Natural killer cell (primary cell): ENCODE measurements at regions not wholly inside any gene's neighbourhood (a gene's known extent, or its start where the extent isn't known, plus 50 kb on each side); places are given as distances from the start of the nearest gene placed in this dataset.

Experiments used
- ATAC-seq, 3 donors: fragments of 150-1000 bp in 2 of 3; fragments of 200-7000 bp in 1 of 3; cut with Tn5 transposase; 1 replicate in 1 of 3; 2 replicates in 2 of 3; pipeline ENCODE4 v1.10.0; 2021; ENCODE audit warnings: mild to moderate bottlenecking in 2 of 3, moderate library complexity in 2 of 3
- DNase-seq, 2 donors: peaks; one replicate each; pipeline versions ENCODE4 v3.0.0 to v3.0.0-alpha.2; 2013 to 2021; ENCODE audit warnings: mixed read lengths in 1 of 2
- H3K27ac ChIP-seq: one replicate; pipeline ENCODE4 v1.5.1; 2013; ENCODE audit warnings: mild to moderate bottlenecking, low read length
- H3K27me3 ChIP-seq: one replicate; pipeline ENCODE4 v1.6.1; 2013; ENCODE audit warnings: low read length; ENCODE audit not compliant: control insufficient read depth, insufficient read depth
- H3K36me3 ChIP-seq: one replicate; pipeline ENCODE4 v1.6.1; 2013; ENCODE audit warnings: low read length; ENCODE audit not compliant: control insufficient read depth, insufficient read depth
- H3K4me1 ChIP-seq: one replicate; pipeline ENCODE4 v1.6.1; 2013; ENCODE audit warnings: low read length; ENCODE audit not compliant: control insufficient read depth, insufficient read depth
- H3K4me3 ChIP-seq: one replicate; pipeline ENCODE4 v1.5.1; 2013; ENCODE audit warnings: low read length
- H3K9me3 ChIP-seq: one replicate; pipeline ENCODE4 v1.6.1; 2013; ENCODE audit warnings: low read length; ENCODE audit not compliant: control insufficient read depth, insufficient read depth
- H3K27ac Mint-ChIP-seq, 2 donors: one replicate each; pipeline ENCODE4 v1.8.0; 2022; ENCODE audit warnings: mild to moderate bottlenecking in 2 of 2, mixed read lengths in 2 of 2, moderate library complexity in 1 of 2
- H3K27me3 Mint-ChIP-seq, 2 donors: one replicate each; pipeline ENCODE4 v1.8.0; 2022; ENCODE audit warnings: low read depth in 2 of 2, mixed read lengths in 2 of 2
- H3K36me3 Mint-ChIP-seq: one replicate; pipeline ENCODE4 v1.8.0; 2022; ENCODE audit warnings: mixed read lengths
- H3K4me1 Mint-ChIP-seq, 2 donors: one replicate each; pipeline ENCODE4 v1.8.0; 2022; ENCODE audit warnings: mixed read lengths in 2 of 2
- H3K4me3 Mint-ChIP-seq: one replicate; pipeline ENCODE4 v1.8.0; 2022; ENCODE audit warnings: mild to moderate bottlenecking, moderate library complexity, mixed read lengths
- H3K9me3 Mint-ChIP-seq, 2 donors: one replicate each; pipeline ENCODE4 v1.8.0; 2022; ENCODE audit warnings: mixed read lengths in 2 of 2
- CTCF ChIP-seq: fragments of 200-600 bp; IDR thresholded peaks from one replicate; pipeline ENCODE4 v1.8.0; 2022; ENCODE audit warnings: antibody characterized with exemption
- WGBS: methylation state at CpG from one replicate; pipeline ENCODE4 v1.1.7; 2013; ENCODE audit warnings: missing lambda C conversion rate; ENCODE audit not compliant: insufficient coverage; 5-methylcytosine and 5-hydroxymethylcytosine counted together
- intact Hi-C: fragments of 100-400 bp; cut with micrococcal nuclease; formaldehyde crosslinking; loops from one replicate; pipeline ENCODE4 v1.14.2; 2022

- H3K36me3 ChIP-seq = no peaks in the 10 kb centered on the region
- H3K4me3 ChIP-seq = no peak overlapping the region
- Mint-ChIP-seq H3K36me3 (no peaks in the 10 kb centered on the region), H3K4me1 (no peaks in the 10 kb centered on the region), H3K4me3 (no peak overlapping the region), H3K9me3 (peaks cover 9 to 11% of the 10 kb centered on the region in 2 donors), H3K27ac (no peak overlapping the region), H3K27me3 (no peaks in the 10 kb centered on the region)
- intact Hi-C loops = no loop called here
- TF ChIP-seq CTCF = no peak
- no peak for DNase-seq
- H3K27ac ChIP-seq = no peak overlapping the region
- no peaks in the 10 kb centered on the region for H3K4me1 ChIP-seq
- H3K9me3 ChIP-seq = peaks cover 5% of the 10 kb centered on the region
- H3K27me3 ChIP-seq = no peaks in the 10 kb centered on the region
- no peak for ATAC-seq
- 83% methylated on average over 4 of the region's 4 CpGs for WGBS
Measured at GRCh38 chr3:96294143-96294542, 520.3 kb upstream of the EPHA6 start.

GRCh38 chr3:96300743-96301142 lies 513.7 kb upstream of the EPHA6 start:
- Histone ChIP-seq H3K9me3 (peaks cover 12% of the 10 kb centered on the region), H3K36me3 (no peaks in the 10 kb centered on the region), H3K27me3 (no peaks in the 10 kb centered on the region), H3K27ac (no peak overlapping the region), H3K4me3 (no peak overlapping the region), H3K4me1 (no peaks in the 10 kb centered on the region)
- 90% methylated on average over 4 of the region's 4 CpGs for WGBS
- H3K27me3 Mint-ChIP-seq = no peaks in the 10 kb centered on the region
- H3K4me3 Mint-ChIP-seq = no peak overlapping the region
- no peak overlapping the region for H3K27ac Mint-ChIP-seq
- no peak for DNase-seq
- ATAC-seq = no peak
- intact Hi-C loops = no loop called here
- H3K36me3 Mint-ChIP-seq = no peaks in the 10 kb centered on the region
- no peaks in the 10 kb centered on the region for H3K4me1 Mint-ChIP-seq
- TF ChIP-seq CTCF = no peak
- H3K9me3 Mint-ChIP-seq = peaks cover 5 to 17% of the 10 kb centered on the region in 2 donors

GRCh38 chr3:96319166-96319565 lies 495.2 kb upstream of the EPHA6 start:
- ATAC-seq = no peak
- Histone ChIP-seq H3K4me3 (no peak overlapping the region), H3K27me3 (no peaks in the 10 kb centered on the region), H3K9me3 (no peaks in the 10 kb centered on the region), H3K27ac (no peak overlapping the region), H3K4me1 (no peaks in the 10 kb centered on the region), H3K36me3 (no peaks in the 10 kb centered on the region)
- intact Hi-C loops = no loop called here
- TF ChIP-seq CTCF = no peak
- H3K4me3 Mint-ChIP-seq = no peak overlapping the region
- no peak for DNase-seq
- no peak overlapping the region for H3K27ac Mint-ChIP-seq
- WGBS = 10% methylated on average over 1 of the region's 1 CpG
- no peaks in the 10 kb centered on the region for H3K27me3 Mint-ChIP-seq
- H3K4me1 Mint-ChIP-seq = no peaks in the 10 kb centered on the region
- peaks cover 5% of the 10 kb centered on the region for H3K36me3 Mint-ChIP-seq
- peaks cover 15 to 21% of the 10 kb centered on the region in 2 donors for H3K9me3 Mint-ChIP-seq

- ATAC-seq (no peak), DNase-seq (no peak)
- Histone ChIP-seq H3K27ac (no peak overlapping the region), H3K4me3 (no peak overlapping the region), H3K9me3 (no peaks in the 10 kb centered on the region), H3K27me3 (no peaks in the 10 kb centered on the region), H3K36me3 (no peaks in the 10 kb centered on the region), H3K4me1 (no peaks in the 10 kb centered on the region)
- no peak for TF ChIP-seq CTCF
- H3K4me1 Mint-ChIP-seq = no peaks in the 10 kb centered on the region
- no peak overlapping the region for H3K27ac Mint-ChIP-seq
- WGBS = 93% methylated on average over 1 of the region's 1 CpG
- H3K36me3 Mint-ChIP-seq = no peaks in the 10 kb centered on the region
- no peak overlapping the region for H3K4me3 Mint-ChIP-seq
- H3K27me3 Mint-ChIP-seq = no peaks in the 10 kb centered on the region
- peaks cover 10% of the 10 kb centered on the region in 2 donors for H3K9me3 Mint-ChIP-seq
- intact Hi-C loops = no loop called here
Measured at GRCh38 chr3:96324087-96324486, 490.3 kb upstream of the EPHA6 start.
